Vagina (tissue), 2 donors: ENCODE measurements at regions not wholly inside any gene's neighbourhood (a gene's known extent, or its start where the extent isn't known, plus 50 kb on each side); places are given as distances from the start of the nearest gene placed in this dataset.

Experiments used
- DNase-seq, 2 donors: peaks; one replicate each; pipeline ENCODE4 v3.0.0-alpha.2; 2017; ENCODE audit errors: extremely low spot score in 2 of 2
- H3K27ac ChIP-seq: fragments of 200-600 bp; sonication (generic); one replicate; pipeline ENCODE4 v1.5.1; 2019
- H3K27me3 ChIP-seq: fragments of 200-600 bp; sonication (generic); one replicate; pipeline ENCODE4 v1.5.1; 2019
- H3K36me3 ChIP-seq, 2 donors: fragments of 200-600 bp; sonication (generic); one replicate each; pipeline ENCODE4 v1.5.1; 2017 to 2019
- H3K4me1 ChIP-seq: fragments of 200-600 bp; sonication (generic); one replicate; pipeline ENCODE4 v1.5.1; 2019
- H3K4me3 ChIP-seq, 2 donors: fragments of 200-600 bp; sonication (generic); 1 replicate in 1 of 2; 2 replicates in 1 of 2; pipeline ENCODE4 v1.5.1; 2016 to 2019
- H3K9me3 ChIP-seq: fragments of 200-600 bp; sonication (generic); one replicate; pipeline ENCODE4 v1.5.1; 2019
- POLR2A ChIP-seq, 2 donors: fragments of 450-650 bp; IDR thresholded peaks; one replicate each; pipeline ENCODE4 v1.6.1; 2017; ENCODE audit warnings: antibody characterized with exemption in 2 of 2, mild to moderate bottlenecking in 2 of 2, moderate library complexity in 2 of 2
- POLR2AphosphoS5 ChIP-seq, 2 donors: sonication (generic); formaldehyde crosslinking; IDR thresholded peaks; one replicate each; pipeline ENCODE4 v1.9.0; 2017; ENCODE audit warnings: antibody characterized with exemption in 2 of 2, mild to moderate bottlenecking in 2 of 2, low read depth in 1 of 2; ENCODE audit not compliant: insufficient read depth in 1 of 2
- intact Hi-C: fragments of 100-400 bp; cut with DNase I; formaldehyde crosslinking; loops from one replicate; pipeline ENCODE4 v1.15.1; 2023
- TF ChIP-seq, protein P1 (sequence below), 3 experiments: fragments of 450-650 bp in 2 of 3; fragments of 200-600 bp in 1 of 3; sonication (generic) in 1 of 3; IDR thresholded peaks; one replicate each; pipeline ENCODE4 v1.5.1; 2017 to 2019; ENCODE audit warnings: antibody characterized with exemption in 3 of 3, mild to moderate bottlenecking in 2 of 3, moderate library complexity in 2 of 3

DNA sequence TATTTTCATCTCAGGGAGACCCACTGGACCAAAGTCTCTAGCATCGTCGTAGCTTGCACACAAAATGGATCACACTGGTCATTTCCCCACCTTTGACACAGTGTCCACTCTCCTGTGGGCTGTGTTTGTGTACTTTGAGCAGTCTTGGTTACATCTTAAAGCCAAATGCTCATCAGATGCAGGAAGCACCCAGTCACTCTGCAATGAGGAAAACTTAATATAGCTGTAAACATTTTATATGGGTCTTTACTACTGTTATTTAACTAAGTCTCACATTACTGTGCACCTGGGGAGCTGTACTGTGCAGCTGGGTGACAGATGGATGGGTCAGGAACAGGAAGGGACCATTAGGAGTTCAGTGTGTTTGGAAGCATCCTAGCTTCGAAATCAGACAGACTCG lies 109.0 kb upstream of the CXCR4 start:
- intact Hi-C loops: no loop called here
- no peak for DNase-seq
- TF ChIP-seq, protein P1, sequence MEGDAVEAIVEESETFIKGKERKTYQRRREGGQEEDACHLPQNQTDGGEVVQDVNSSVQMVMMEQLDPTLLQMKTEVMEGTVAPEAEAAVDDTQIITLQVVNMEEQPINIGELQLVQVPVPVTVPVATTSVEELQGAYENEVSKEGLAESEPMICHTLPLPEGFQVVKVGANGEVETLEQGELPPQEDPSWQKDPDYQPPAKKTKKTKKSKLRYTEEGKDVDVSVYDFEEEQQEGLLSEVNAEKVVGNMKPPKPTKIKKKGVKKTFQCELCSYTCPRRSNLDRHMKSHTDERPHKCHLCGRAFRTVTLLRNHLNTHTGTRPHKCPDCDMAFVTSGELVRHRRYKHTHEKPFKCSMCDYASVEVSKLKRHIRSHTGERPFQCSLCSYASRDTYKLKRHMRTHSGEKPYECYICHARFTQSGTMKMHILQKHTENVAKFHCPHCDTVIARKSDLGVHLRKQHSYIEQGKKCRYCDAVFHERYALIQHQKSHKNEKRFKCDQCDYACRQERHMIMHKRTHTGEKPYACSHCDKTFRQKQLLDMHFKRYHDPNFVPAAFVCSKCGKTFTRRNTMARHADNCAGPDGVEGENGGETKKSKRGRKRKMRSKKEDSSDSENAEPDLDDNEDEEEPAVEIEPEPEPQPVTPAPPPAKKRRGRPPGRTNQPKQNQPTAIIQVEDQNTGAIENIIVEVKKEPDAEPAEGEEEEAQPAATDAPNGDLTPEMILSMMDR (IDR thresholded peaks at IDR 0.05): no peak
- Histone ChIP-seq H3K36me3 (no peaks in the 10 kb centered on the region), H3K4me1 (no peaks in the 10 kb centered on the region), H3K4me3 (no peak overlapping the region), H3K27ac (no peak overlapping the region), H3K27me3 (no peaks in the 10 kb centered on the region), H3K9me3 (no peaks in the 10 kb centered on the region)

GRCh38 chr2:136225950-136226835 lies 108.2 kb upstream of the CXCR4 start:
- TF ChIP-seq POLR2AphosphoS5 (IDR thresholded peaks at IDR 0.05; ENCODE audit: insufficient read depth in 1 of 2, low read depth in 1 of 2) (no peak), POLR2A (IDR thresholded peaks at IDR 0.05) (no peak)
- TF ChIP-seq, protein P1 (IDR thresholded peaks at IDR 0.05): no peak
- H3K27me3 ChIP-seq: no peaks in the 10 kb centered on the region
- no peaks in the 10 kb centered on the region for H3K36me3 ChIP-seq
- no peaks in the 10 kb centered on the region for H3K9me3 ChIP-seq
- H3K4me3 ChIP-seq: no peak overlapping the region
- DNase-seq: no peak
- no peaks in the 10 kb centered on the region for H3K4me1 ChIP-seq
- intact Hi-C loops: no loop called here
- no peak overlapping the region for H3K27ac ChIP-seq

DNA sequence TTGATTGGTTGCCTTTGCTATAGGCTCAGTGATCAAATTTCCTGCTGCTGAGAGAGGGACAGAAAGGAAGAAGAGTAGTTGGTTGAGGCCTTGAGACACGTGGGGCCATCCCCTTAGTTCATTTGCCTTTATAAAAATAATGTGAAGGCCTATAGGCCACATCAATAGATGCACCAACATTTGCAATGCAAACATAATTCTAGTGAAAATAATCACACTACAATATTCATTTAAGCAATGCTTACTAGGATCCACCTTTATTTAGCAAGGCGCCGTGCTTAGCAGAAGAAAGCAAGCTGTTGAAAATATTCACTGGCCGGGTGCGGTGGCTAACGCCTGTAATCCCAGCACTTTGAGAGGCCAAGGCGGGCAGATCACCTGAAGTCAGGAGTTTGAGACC lies 105.3 kb upstream of the CXCR4 start:
- no peak for DNase-seq
- no peaks in the 10 kb centered on the region for H3K9me3 ChIP-seq
- no peaks in the 10 kb centered on the region for H3K27me3 ChIP-seq
- no peak overlapping the region for H3K27ac ChIP-seq
- no peak overlapping the region for H3K4me3 ChIP-seq
- TF ChIP-seq POLR2AphosphoS5 (IDR thresholded peaks at IDR 0.05; ENCODE audit: insufficient read depth in 1 of 2, low read depth in 1 of 2) (no peak), POLR2A (IDR thresholded peaks at IDR 0.05) (no peak)
- TF ChIP-seq, protein P1 (IDR thresholded peaks at IDR 0.05): no peak
- no peaks in the 10 kb centered on the region for H3K36me3 ChIP-seq
- intact Hi-C loops: no loop called here
- H3K4me1 ChIP-seq: no peaks in the 10 kb centered on the region

DNA sequence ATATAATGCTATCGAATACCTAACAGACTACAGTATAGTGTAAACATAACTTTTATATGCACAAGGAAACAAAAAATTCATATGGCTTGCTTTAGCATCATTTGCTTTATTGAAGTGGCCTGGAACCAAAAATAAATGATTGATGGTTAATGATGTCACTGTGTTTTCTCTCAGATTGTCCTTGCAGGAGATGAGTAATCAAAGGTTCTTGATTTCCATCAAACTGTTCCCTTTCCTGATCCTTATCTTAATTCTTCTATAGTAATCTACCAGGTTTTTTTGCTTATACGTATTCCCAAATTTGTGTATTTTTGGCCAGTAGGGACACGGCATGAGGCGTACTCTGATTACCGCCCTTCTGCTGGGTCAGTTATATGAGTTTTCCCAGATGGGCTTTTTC lies 104.9 kb upstream of the CXCR4 start:
- TF ChIP-seq POLR2AphosphoS5 (IDR thresholded peaks at IDR 0.05; ENCODE audit: insufficient read depth in 1 of 2, low read depth in 1 of 2) (no peak), POLR2A (IDR thresholded peaks at IDR 0.05) (no peak)
- TF ChIP-seq, protein P1 (IDR thresholded peaks at IDR 0.05): no peak
- H3K27ac ChIP-seq: no peak overlapping the region
- no peaks in the 10 kb centered on the region for H3K4me1 ChIP-seq
- H3K4me3 ChIP-seq: no peak overlapping the region
- H3K36me3 ChIP-seq: no peaks in the 10 kb centered on the region
- H3K9me3 ChIP-seq: no peaks in the 10 kb centered on the region
- intact Hi-C loops: no loop called here
- DNase-seq: no peak
- no peaks in the 10 kb centered on the region for H3K27me3 ChIP-seq

DNA sequence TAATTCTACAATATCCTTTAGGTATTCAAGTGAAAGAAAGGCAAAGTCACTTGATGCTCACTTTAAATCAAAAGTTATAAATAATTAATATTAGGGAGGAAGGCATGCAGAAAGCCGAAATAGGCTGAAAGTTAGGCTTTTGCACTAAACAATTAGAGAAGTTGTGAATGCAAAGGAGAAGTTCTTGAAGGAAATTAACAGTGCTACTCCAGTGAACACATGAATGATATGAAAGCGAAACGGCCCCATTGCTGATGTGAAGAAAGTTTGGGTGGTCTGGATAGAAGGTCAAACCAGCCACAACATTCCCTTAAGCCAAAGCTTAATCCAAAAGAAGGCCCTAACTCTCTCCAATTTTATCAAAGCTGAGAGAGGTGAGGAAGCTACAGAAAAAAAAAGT lies 103.1 kb upstream of the CXCR4 start:
- no peaks in the 10 kb centered on the region for H3K4me1 ChIP-seq
- no peaks in the 10 kb centered on the region for H3K27me3 ChIP-seq
- H3K4me3 ChIP-seq: no peak overlapping the region
- no peaks in the 10 kb centered on the region for H3K36me3 ChIP-seq
- no peak for DNase-seq
- no peak overlapping the region for H3K27ac ChIP-seq
- no peaks in the 10 kb centered on the region for H3K9me3 ChIP-seq
- TF ChIP-seq, protein P1 (IDR thresholded peaks at IDR 0.05): no peak
- TF ChIP-seq POLR2AphosphoS5 (IDR thresholded peaks at IDR 0.05; ENCODE audit: insufficient read depth in 1 of 2, low read depth in 1 of 2) (no peak), POLR2A (IDR thresholded peaks at IDR 0.05) (no peak)
- intact Hi-C loops: no loop called here
